Glomerular visceral epithelial cell (primary cell): ENCODE measurements at regions not wholly inside any gene's neighbourhood (a gene's known extent, or its start where the extent isn't known, plus 50 kb on each side); places are given as distances from the start of the nearest gene placed in this dataset.

Source experiments
- DNase-seq: peaks from one replicate; pipeline ENCODE4 v3.0.0-alpha.2; 2016; ENCODE audit errors: extremely low spot score

DNA sequence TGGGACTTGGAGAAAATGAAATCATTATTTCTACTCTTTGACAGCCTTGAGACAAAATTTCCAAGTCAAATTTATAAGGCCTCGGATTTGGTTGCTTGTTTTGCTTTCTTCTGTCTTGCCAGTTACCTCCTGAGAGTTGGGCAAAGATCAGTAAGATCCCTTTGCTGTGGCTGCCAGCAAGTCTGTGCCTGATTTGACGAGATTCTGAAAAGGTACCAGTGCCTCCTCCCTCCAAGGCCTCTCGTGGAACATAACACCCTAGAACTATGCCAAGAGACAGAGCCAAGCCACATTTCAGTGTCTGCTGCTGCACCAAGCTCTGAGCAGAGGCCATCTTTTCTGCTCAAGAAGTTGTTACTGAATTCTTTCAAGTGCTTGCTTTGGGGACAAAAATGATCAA lies 61.0 kb downstream of the GTPBP8 start:
- no peak for DNase-seq

DNA sequence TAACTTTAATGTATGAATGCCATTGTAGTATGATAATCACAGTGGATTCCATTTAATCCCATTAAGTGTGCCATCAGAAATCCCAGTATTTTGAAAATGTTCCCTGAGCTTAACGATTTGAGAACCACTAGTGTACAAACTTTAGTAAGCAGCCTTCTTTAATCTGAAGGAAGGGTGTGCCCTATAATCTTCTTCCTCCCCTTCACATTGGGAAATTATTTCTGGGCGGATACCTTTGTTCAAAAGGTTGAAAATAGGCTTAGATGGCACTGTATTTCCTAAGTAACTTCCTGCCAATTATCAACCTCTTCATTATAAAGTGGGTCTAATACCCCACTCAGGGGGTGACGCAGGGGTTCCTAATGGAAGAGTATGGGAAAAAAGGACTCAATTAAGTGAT lies 62.4 kb downstream of the GTPBP8 start:
- DNase-seq = no peak

DNA sequence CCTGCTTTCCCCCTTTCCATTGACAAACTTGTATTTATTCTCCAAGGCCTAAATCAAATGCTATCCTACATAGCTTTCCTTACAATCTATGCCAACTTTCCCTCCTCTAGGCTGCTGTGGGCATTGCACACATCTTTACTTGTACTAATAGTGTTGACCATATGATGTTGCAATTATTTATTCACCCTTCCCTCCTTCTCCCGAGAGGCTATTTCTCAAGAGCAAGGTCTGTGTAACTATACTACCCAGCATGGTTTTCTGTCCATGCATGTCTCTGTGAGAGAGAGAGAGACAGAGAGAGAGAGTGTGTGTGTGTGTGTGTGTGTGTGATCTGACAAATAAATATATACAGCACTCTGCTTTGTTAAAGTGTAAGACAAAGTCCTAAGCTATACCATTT lies 63.8 kb downstream of the GTPBP8 start:
- DNase-seq = no peak

DNA sequence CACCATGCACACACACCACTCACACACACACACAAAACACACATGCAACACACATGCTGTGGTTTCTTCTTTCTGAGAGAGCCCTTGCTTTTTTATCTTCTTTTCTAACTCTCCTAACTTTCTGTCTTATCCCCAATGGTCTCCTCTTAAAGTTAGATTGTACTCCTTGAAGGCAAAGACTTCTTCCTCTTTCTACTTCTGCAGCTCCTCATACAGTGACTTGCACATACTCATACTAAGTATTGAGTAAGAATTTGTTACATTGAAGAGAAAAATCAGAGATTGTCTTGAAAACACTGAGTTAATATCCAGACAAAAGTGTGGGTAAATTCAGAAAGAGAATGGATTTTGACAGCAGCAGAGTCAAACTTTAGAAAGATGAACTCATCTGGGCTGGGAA lies 64.4 kb downstream of the GTPBP8 start:
- no peak for DNase-seq

DNA sequence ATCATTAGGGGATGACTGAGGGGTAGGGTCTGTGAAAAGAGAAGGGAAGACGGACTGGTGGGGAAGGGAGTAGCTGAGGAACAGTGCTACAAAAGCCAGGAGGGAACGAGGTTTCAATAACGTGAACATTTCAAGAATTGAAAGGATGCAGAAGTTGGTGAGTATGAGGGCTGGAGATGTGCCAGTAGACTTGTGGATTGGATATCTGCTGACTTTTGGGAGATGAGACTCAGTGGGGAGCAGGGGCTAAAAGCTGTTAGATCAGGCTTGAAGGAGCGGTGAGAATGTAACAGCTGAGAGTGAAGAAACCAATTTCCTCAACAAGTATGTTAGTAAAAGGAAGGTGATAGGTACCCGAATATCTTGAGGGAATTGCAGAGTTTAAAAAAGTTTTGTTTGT lies 65.2 kb downstream of the GTPBP8 start:
- DNase-seq = no peak

DNA sequence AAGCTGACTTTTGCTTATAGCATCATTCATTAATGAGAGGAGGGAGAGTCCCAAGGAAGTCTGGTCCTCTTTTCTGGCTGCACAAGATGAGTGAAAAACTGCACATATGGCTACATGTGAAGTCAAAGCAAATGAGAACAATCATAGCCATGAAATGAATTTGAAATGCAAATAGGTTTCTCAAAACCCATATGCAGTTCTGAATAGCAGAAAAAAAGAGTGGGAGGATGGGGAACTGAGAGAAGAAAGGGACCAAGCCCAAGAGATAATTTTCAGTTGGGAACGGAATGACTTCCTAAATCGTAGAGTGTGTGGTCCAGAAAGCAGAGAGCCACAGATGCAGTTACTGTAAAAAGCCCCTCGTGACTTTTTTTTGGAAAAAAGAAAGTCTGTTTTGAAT lies 66.3 kb downstream of the GTPBP8 start:
- no peak for DNase-seq

DNA sequence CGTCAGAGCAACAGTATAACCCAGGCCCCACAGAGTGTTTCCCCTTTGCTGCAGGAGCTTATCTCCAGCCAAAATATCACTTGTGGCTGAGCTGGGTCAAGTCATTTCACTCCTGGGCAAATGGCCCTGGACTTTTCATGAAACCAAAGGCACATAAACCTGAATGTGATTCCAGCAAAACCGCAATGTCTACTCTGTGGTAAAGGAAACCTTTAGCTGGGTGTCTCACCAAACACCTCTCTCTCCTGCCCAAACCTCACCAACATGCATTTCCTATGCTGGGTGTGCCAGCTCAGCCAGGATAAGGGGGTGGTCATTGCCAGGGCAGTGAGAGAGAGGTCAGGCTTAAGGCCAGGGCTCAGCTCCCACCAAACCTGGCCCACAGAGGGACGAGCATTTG lies 67.4 kb downstream of the GTPBP8 start:
- no peak for DNase-seq

DNA sequence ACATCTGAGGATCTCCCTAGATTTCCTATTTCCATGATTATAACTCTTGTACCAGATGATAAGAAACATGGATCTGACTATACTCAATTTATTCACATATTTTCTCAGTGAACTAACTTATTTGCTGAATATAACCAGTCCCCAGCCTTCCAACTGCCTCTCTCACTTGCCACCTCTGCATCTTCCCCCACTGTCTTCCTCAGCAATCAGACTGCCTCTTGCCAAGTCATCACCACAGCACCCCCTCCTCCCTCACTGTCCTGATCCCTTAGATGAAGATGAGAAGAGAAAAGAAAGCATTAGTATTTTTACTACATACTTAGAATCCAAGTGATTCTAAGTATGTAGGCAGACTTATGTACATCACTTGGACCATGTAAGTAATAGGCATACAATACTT lies 71.9 kb downstream of the GTPBP8 start:
- DNase-seq = no peak

DNA sequence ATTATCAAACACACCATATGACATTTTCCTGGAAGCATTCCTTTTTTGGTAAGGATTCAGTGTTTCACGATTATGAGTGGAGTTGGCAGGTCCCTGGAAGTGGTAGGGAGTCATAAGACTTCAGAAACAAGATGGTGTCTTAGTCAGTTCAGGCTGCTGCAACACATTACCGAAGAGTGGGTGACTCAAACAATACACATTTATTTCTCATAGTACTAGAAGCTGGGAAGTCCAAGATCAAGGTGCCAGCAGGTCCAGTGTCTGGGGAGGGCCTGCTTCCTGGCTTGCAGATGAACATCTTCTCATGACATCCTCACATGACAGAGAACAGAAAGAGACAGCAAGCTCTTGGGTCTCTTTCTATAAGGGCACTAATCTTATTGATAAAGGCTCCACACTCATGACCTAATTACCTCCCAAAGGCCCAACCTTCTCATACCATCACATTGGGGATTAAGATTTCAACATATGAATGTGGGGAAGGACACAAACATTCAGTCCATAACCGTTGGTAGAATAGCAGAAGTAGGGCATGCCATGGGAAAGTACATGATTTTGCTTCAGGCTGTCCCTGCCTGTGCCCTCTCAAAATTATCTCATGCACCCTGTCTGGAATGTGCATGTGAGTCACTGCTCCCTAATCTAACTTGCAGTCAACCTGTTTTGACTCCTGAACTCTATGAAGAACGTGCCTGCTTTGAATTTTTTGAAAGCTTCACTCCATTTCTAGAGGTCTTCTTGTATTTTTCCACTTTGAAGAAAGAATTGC lies 72.5 kb downstream of the GTPBP8 start:
- no peak for DNase-seq

DNA sequence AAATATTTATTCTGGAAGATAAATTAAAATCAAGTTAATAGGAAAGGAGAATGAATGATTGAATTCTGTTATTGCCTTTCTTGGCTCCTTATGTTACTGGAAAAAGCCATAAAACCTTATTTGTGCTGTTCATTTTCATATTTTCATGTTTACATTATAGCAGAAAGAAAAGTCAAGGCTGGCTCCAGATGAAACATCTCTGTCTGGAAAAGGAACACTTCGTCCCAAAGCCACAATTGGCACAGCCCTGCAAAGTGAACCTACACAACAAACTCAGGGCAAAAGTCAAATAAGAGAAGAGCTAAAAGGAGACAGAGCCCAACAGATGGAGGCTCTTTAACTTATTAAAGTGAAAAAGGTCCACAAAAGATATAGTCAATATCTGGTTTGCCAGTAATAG lies 73.4 kb downstream of the GTPBP8 start:
- no peak for DNase-seq

DNA sequence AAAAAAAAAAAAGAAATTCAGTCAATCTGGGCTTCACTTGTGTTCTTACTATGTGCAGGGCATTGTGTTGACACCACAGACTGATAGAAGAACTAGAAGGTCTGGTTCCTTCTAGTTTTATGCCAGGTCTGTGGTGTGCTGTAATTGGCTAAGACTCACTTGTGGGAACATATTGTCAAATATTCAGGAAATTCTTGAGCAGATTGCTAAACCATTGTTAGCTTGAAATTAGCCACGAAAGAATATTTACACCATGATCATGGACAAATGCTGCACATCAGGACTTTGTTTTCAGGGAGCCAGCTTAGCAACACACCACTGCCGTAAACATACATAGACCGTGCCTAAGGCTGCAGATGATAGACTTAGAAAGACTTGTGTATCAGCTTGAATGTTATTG lies 74.6 kb downstream of the GTPBP8 start:
- DNase-seq = no peak

DNA sequence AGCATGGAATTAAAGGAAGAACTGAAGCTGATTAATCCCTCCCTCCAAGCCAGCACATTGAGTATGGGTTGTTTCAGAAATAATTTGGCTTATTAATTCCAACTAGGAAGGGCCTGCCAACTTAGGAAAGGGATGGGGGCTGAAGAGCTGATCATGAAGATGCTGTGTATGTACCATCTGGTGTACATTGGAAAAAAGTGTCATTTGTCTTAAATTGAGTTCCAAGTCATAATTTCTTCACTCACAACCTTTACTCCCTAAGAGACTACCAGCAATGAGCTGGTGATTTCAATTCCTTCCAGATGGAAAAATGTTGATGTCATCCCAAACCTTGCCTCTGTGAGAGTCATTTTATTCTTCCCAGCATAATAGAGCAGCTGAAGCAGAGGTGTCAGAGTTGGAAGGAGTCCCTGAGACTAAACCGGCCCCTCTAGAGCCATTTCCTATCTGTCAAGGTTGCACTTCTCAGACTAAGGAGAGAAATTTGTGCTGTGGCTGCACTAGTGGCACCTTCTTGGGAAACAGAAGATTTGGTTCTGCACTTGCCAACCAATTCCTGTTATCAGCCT lies 79.4 kb downstream of the GTPBP8 start:
- DNase-seq = peak; percentile 29

DNA sequence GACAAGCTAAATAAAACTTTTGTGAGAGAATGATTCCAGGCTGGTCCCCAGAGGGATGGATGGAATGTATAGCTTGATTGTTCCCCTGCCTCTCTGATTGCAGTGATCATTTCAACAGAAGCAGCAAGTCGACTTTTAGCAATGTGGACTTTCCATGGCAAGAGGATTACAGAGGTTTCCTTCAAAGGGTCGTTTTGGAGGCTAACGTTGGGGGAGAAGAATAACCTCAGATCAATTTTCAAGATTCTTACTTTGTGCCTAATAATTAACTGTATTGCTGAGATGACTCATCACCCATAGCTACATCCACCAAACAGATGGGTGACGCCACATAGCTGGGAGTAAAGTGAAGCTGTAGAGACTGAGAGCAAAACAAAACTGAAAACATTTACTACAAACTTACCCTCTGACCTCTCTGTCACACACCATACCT lies 79.9 kb downstream of the GTPBP8 start:
- peak; percentile 64 for DNase-seq

DNA sequence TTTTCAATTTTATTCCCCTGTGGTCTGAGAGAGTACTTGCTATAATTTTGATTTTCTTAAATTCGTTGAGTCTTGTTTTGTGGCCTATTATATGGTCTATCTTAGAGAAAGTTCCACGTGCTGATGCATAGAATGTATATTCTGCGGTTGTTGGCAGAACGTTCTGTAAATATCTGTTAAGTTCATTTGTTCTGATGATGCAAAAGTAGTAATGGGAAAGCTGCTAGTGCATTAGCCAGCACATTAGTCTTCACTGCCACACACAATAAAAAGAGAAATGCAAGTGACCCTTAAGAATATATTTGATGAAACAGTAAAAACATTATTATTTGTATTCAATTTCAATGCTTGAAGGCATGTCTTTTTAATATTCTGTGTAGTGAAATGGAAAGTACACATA lies 84.8 kb downstream of the GTPBP8 start:
- DNase-seq = no peak

DNA sequence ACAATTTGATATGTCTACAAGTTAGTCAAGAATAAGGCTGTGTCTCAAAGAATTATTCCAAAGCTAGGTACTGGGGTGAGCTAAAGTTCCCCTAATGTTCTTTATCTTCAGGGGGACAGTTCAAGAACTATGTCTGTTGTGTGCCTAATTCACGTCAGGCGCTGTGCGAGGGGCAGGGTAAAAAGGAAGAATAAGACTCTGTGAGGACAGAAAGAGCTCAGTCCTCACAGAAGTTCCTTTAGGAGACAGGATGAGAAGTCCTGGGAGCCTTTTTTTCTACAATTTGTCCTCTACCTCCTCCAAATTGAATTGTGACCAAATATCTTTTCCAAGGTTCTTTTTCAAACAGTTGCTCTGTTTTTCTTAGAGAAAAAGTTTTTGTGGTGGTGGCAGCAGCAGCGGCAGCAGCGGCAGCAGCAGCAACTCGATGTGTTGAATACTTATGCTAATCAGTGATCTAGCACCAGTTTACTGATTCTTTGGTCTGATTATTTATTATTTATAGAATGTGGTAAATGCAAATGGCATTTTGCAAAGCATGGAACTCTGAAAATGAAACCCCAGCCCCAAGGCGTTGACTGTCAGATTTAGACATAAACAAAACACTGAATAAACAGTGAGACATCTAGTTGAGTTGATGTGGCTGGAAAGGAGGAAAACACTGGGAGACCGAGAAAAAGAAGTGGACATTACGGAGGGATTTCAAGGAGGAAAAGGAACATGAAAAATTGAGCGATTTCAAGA lies 88.6 kb downstream of the GTPBP8 start:
- DNase-seq = no peak

DNA sequence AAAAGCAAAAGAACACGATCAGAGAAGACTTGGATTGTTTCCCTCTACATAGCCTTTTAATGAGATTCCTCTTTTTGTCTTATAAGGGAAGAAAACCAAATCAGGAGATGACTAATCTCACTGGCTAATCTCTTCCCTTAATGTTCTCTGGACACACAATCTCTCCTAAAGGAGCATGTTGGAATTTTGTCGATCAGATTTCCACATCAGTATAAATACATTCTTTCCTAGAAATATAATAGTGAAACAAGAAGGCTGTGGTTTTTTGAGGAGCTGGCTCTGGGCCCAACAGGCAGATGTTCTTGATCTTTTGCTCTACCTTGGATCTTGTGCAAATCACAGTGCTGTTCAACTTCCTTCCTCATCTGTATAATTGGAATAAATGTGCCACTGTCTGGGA lies 94.0 kb downstream of the GTPBP8 start:
- DNase-seq = peak; percentile 49

DNA sequence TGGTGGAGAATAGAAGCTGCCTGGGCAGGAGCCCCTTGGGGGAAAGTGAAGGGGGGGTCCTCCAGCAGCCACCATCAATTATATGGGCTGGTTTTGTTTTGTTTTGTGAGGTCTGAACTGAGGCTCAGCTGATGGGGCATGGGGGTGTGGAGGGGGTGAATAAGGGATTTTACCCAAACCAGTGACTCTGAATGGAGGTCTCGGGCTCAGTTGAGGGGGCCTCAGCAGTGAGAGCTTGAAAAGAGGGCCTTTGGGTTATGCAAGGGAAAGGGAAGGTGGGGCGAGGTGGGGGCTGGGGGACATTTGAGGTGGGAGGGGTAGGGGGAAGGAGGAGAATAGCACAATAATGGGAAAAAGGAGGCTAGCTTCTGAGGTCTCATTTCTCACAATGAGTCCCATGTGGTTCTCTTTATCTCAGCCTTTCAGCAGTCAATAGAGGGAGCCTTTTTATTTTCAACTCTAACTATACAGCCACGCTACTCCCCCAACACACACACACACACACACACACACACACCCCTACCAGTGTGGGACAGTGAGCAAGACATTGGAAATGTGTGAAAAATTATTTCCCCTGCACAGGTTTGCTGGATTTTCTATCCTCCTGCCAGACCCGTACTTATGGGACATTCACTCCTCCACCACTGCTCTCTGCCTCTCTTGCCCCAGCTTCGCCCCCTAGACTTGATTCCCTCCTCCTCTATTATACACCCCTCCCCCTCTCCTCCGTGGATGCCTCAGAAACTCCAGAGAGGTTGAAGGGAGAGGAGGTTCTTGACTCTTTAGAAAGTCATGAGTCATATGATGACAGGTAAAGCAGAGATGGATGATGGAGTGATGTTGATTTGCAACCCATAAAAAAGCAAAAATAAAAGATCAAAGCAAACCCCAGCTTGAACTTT lies 96.0 kb downstream of the GTPBP8 start:
- no peak for DNase-seq

DNA sequence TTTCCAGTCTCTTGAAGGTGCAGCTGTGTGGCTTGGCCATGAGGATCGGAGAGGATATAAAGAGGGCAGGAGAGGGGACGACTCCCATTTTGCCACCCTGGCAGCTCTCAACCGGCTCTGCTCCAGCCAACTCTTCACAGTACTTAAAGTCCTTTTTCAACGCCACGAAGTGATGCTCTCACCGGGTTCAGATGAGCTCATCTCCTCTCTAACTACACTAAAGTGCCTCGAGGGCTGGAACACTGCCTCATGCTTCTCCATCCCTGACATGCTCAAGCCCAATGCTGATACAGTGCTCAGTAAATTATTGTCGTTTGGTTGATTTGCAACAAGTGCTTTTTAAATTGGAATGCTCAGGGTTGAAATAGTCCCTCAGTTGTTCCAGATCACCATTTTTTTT lies 97.8 kb downstream of the GTPBP8 start:
- no peak for DNase-seq

DNA sequence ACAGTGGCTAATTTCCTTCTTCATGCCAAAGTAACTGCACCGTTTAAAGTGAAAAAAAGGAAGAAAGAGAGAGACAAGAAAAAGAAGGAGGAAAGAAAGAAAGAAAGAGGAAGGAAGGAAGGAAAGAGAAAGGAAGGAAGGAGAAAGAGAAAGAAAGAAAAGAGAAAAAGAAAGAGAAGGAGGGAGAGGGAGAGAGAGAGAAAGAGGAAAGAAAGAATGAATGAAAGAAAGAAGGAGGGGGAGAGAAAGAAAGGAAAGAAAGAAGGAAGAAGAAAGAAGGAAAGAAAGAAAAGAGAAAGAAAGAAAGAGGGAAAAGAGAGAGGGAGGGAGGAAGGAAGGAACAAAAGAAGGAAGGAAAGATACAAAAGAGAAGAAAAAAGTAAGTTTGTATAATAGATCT lies 100.6 kb downstream of the GTPBP8 start:
- DNase-seq = no peak

DNA sequence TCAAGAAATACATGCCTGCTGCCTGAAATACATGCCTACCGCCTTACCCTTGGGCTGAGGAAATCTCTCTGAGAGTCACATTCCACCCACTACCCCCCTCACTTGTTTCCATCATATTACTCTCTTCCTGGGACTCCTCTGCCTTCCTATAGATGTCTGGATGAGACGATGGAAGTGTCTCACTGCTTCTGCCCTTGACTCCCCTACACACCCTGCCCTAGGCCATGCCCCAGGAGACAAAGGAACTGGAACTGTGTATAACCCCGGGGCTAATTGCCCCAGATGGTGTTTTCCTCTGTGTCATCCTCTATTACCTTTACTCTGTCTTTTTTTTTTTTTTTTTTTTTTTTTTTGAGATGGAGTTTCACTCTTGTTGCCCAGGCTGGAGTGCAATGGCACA lies 102.0 kb downstream of the GTPBP8 start:
- no peak for DNase-seq

DNA sequence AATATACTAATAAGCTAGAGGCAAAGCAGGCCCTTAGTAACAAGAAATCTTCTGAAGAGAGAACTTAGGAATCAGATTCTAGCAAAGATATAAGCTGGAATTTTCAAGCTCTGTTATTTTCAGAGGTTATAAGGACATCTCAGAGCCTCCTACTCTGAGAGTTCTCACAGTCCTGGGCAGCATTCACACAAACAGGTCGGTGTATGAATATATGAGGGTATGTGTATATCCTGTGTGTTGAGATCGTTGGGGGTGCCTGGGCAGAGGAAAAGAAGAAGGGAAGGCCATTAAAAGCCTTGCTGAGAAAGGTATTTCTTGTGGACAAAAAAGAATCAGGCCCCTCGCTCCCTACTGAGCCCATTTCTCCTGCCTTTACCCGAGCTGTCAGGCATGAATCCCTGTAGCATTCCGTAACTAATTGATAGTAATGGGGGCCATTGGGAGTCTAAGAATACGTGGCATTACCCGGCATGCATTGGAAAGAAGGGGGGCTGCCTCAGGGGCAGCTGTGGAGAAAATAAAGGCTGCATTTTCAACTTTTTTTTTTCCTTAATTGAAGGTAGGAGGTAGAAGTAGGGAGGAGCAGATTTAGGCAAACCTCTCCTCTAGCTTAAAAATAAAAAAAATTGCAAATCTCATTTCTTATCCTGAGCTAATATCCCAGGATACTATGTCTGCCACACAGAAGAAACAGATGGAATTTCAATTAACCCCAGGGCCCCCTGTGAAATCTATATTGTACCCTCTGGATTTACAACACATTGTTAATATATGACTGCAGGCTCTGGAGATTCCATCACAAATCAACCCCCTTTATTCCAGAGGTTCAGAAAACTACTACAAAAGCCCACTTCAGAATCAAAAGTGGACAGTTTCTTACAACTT lies 103.8 kb downstream of the GTPBP8 start:
- DNase-seq = no peak
